Ovary (tissue), 3 donors: ENCODE measurements at regions not wholly inside any gene's neighbourhood (a gene's known extent, or its start where the extent isn't known, plus 50 kb on each side); places are given as distances from the start of the nearest gene placed in this dataset.

Experiments used
- EP300 ChIP-seq: sonication (generic); formaldehyde crosslinking; IDR thresholded peaks from one replicate; pipeline ENCODE4 v1.6.1; 2017; ENCODE audit warnings: antibody characterized with exemption
- POLR2A ChIP-seq: fragments of 450-650 bp; IDR thresholded peaks from one replicate; pipeline ENCODE4 v1.6.1; 2017; ENCODE audit warnings: antibody characterized with exemption, mild to moderate bottlenecking, moderate library complexity
- TF ChIP-seq, protein P1 (sequence below), 3 donors: fragments of 450-650 bp in 2 of 3; fragments of 200-600 bp in 1 of 3; IDR thresholded peaks; one replicate each; pipeline versions ENCODE4 v1.5.1 to v1.8.0; 2016 to 2022; ENCODE audit warnings: antibody characterized with exemption in 3 of 3, mild to moderate bottlenecking in 1 of 3
- donor health status: DM: no; HTN: no; CAD: no.

DNA sequence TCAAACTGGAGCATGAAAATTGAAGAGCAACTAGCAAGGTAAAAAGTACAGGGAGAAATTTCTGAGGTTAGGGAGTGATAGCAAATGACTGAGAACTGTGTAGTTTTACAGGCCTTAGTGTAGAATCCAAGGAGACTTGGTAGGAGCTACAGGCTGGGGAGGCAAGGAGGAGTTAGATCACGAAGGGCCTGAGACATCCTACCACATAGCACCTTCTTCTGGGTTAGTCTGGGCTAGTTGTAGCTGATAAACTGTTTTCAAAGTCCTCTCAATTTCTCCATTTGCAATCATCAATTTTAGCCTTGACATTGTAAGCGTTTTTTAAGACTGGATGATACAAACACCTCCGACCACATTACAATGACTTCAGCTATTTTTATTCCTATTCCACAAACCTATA lies 209.7 kb downstream of the TMEM200A start:
- TF ChIP-seq, protein P1, sequence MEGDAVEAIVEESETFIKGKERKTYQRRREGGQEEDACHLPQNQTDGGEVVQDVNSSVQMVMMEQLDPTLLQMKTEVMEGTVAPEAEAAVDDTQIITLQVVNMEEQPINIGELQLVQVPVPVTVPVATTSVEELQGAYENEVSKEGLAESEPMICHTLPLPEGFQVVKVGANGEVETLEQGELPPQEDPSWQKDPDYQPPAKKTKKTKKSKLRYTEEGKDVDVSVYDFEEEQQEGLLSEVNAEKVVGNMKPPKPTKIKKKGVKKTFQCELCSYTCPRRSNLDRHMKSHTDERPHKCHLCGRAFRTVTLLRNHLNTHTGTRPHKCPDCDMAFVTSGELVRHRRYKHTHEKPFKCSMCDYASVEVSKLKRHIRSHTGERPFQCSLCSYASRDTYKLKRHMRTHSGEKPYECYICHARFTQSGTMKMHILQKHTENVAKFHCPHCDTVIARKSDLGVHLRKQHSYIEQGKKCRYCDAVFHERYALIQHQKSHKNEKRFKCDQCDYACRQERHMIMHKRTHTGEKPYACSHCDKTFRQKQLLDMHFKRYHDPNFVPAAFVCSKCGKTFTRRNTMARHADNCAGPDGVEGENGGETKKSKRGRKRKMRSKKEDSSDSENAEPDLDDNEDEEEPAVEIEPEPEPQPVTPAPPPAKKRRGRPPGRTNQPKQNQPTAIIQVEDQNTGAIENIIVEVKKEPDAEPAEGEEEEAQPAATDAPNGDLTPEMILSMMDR (IDR thresholded peaks at IDR 0.05), result no peak
- no peak for TF ChIP-seq EP300
- TF ChIP-seq POLR2A, result no peak
